B cell (primary cell): ENCODE measurements at regions not wholly inside any gene's neighbourhood (a gene's known extent, or its start where the extent isn't known, plus 50 kb on each side); places are given as distances from the start of the nearest gene placed in this dataset.

Experiments
- ATAC-seq: fragments of 200-7000 bp; cut with Tn5 transposase; one replicate; pipeline ENCODE4 v1.10.0; 2021; ENCODE audit warnings: low read depth, mild to moderate bottlenecking, moderate number of reproducible peaks, moderate library complexity
- CTCF ChIA-PET: fragments of 350-600 bp; sonication (Branson Sonifier 250); formaldehyde crosslinking; loops from one replicate; lab custom pipeline; 2021; ENCODE audit warnings: antibody characterized with exemption, inconsistent platforms; lab: Charles Lee
- POLR2A ChIA-PET: fragments of 350-600 bp; sonication (Branson Sonifier 250); formaldehyde crosslinking; loops from one replicate; lab custom pipeline; 2021; ENCODE audit warnings: antibody characterized with exemption; lab: Charles Lee
- DNase-seq: peaks from one replicate; pipeline ENCODE4 v3.0.0; 2013
- H2AFZ ChIP-seq: 2 replicates; pipeline ENCODE4 v1.6.1; 2012; ENCODE audit warnings: mild to moderate bottlenecking, low read depth, low read length; ENCODE audit not compliant: insufficient read depth, poor library complexity, severe bottlenecking
- H3K27ac ChIP-seq, 2 donors: 1 replicate in 1 of 2; 2 replicates in 1 of 2; pipeline ENCODE4 v1.5.1; 2012 to 2013; ENCODE audit warnings: low read length in 2 of 2, mild to moderate bottlenecking in 2 of 2, moderate library complexity in 1 of 2
- H3K27me3 ChIP-seq, 4 experiments: fragments of 200-600 bp in 1 of 4; sonication (generic) in 1 of 4; replicated peaks in 1 of 4; 1 replicate in 2 of 4; 2 replicates in 2 of 4; pipeline versions ENCODE4 v1.6.1 to v1.7.0; 2013 to 2016; ENCODE audit warnings: low read length in 3 of 4, mild to moderate bottlenecking in 2 of 4, mixed read lengths in 1 of 4, moderate library complexity in 1 of 4; ENCODE audit not compliant: insufficient read depth in 4 of 4, control insufficient read depth in 3 of 4; ENCODE audit errors: control extremely low read depth in 1 of 4
- H3K36me3 ChIP-seq, 2 experiments: replicated peaks in 1 of 2; 1 replicate in 1 of 2; 2 replicates in 1 of 2; pipeline versions ENCODE4 v1.6.1 to v1.7.1; 2013; ENCODE audit warnings: low read length in 1 of 2; ENCODE audit not compliant: insufficient read depth in 2 of 2, control insufficient read depth in 1 of 2; ENCODE audit errors: control extremely low read depth in 1 of 2, extremely low read depth in 1 of 2
- H3K4me1 ChIP-seq, 2 donors: fragments of 200-600 bp in 1 of 2; sonication (generic) in 1 of 2; 1 replicate in 1 of 2; 2 replicates in 1 of 2; pipeline versions ENCODE4 v1.5.1 to v1.6.1; 2013 to 2017; ENCODE audit warnings: low read length in 2 of 2; ENCODE audit not compliant: control insufficient read depth in 2 of 2, insufficient read depth in 2 of 2
- H3K4me2 ChIP-seq: replicated peaks from 2 replicates; pipeline ENCODE3; 2012; ENCODE audit warnings: mild to moderate bottlenecking, low read depth, low read length; ENCODE audit not compliant: poor library complexity, severe bottlenecking
- H3K4me3 ChIP-seq, 5 experiments: fragments of 200-600 bp in 1 of 5; sonication (generic) in 1 of 5; 1 replicate in 3 of 5; 2 replicates in 2 of 5; pipeline versions ENCODE4 v1.5.1 to v1.7.0; 2011 to 2016; ENCODE audit warnings: low read length in 4 of 5, mild to moderate bottlenecking in 4 of 5, low read depth in 2 of 5, control low read depth in 1 of 5, moderate library complexity in 1 of 5; ENCODE audit not compliant: insufficient read depth in 1 of 5; ENCODE audit errors: control extremely low read depth in 1 of 5, extremely low read depth in 1 of 5
- H3K79me2 ChIP-seq: fragments of 200-600 bp; sonication (generic); one replicate; pipeline ENCODE4 v1.6.0; 2016; ENCODE audit warnings: low read length; ENCODE audit not compliant: control insufficient read depth, insufficient read depth
- H3K9ac ChIP-seq: fragments of 200-600 bp; sonication (generic); 2 replicates; pipeline ENCODE4 v1.6.1; 2017; ENCODE audit warnings: mild to moderate bottlenecking, low read length, moderate library complexity
- H3K9me3 ChIP-seq, 3 donors: one replicate each; pipeline versions ENCODE4 v1.6.1 to v1.7.1; 2013; ENCODE audit warnings: low read length in 2 of 3; ENCODE audit not compliant: control insufficient read depth in 2 of 3, insufficient read depth in 1 of 3; ENCODE audit errors: control extremely low read depth in 1 of 3
- H4K20me1 ChIP-seq: 2 replicates; pipeline ENCODE4 v1.6.0; 2012; ENCODE audit warnings: mild to moderate bottlenecking, low read length; ENCODE audit not compliant: insufficient read depth, control insufficient read depth, poor library complexity, severe bottlenecking
- H3K27ac Mint-ChIP-seq: one replicate; pipeline ENCODE4 v1.8.0; 2021; ENCODE audit warnings: mixed read lengths
- H3K27me3 Mint-ChIP-seq: one replicate; pipeline ENCODE4 v1.8.0; 2021; ENCODE audit warnings: mixed read lengths
- H3K4me1 Mint-ChIP-seq: one replicate; pipeline ENCODE4 v1.8.0; 2021; ENCODE audit warnings: mixed read lengths
- H3K4me3 Mint-ChIP-seq: one replicate; pipeline ENCODE4 v1.8.0; 2021; ENCODE audit warnings: mixed read lengths
- H3K9me3 Mint-ChIP-seq: one replicate; pipeline ENCODE4 v1.8.0; 2022; ENCODE audit warnings: mixed read lengths; ENCODE audit not compliant: insufficient read depth
- CTCF ChIP-seq: fragments of 200-600 bp; IDR thresholded peaks from one replicate; pipeline ENCODE4 v1.8.0; 2022; ENCODE audit warnings: antibody characterized with exemption, mild to moderate bottlenecking
- EZH2 ChIP-seq: IDR thresholded peaks from 2 replicates; pipeline ENCODE4 v1.6.1; 2012; ENCODE audit warnings: borderline replicate concordance, low read depth, mild to moderate bottlenecking, moderate library complexity, low read length; ENCODE audit not compliant: insufficient read depth, poor library complexity, severe bottlenecking
- WGBS: methylation state at CpG from one replicate; pipeline ENCODE4 v1.1.5; 2013; ENCODE audit warnings: missing lambda C conversion rate; ENCODE audit not compliant: insufficient coverage; 5-methylcytosine and 5-hydroxymethylcytosine counted together
- intact Hi-C: fragments of 100-400 bp; cut with micrococcal nuclease; formaldehyde crosslinking; loops from one replicate; pipeline ENCODE4 v1.10.0; 2022

- Histone ChIP-seq H3K4me1 (no peaks in the 10 kb centered on the region), H3K27me3 (peaks cover 0 to 3% (median 0%) of the 10 kb centered on the region in 4 experiments), H2AFZ (no peak overlapping the region), H3K27ac (no peak overlapping the region), H3K9me3 (no peaks in the 10 kb centered on the region), H3K9ac (no peak overlapping the region), H3K36me3 (no peaks in the 10 kb centered on the region), H4K20me1 (no peaks in the 10 kb centered on the region), H3K79me2 (no peaks in the 10 kb centered on the region), H3K4me2 (no peak overlapping the region), H3K4me3 (no peak overlapping the region)
- Mint-ChIP-seq H3K27me3 (peaks cover 16% of the 10 kb centered on the region), H3K4me3 (no peak overlapping the region), H3K4me1 (no peaks in the 10 kb centered on the region), H3K27ac (no peak overlapping the region), H3K9me3 (no peaks in the 10 kb centered on the region)
- DNase-seq: no peak
- ChIA-PET CTCF (interaction anchor here (1.2 kb wide), 1 partner anchor 9 kb away, joined by 4 read pairs; no protein-coding TSS in a partner anchor), POLR2A (no interaction called here)
- ATAC-seq: no peak
- intact Hi-C loops: no loop called here
- TF ChIP-seq CTCF (no peak), EZH2 (no peak)
- WGBS: 94% methylated on average over 3 of the region's 7 CpGs
These were observed 311.8 kb upstream of the B3GALT2 start for GRCh38 chr1:193498088-193498655.

- CTCF ChIA-PET: no interaction called here
- WGBS: no CpG with 5 or more reads among the region's 2 CpGs
- no peaks in the 10 kb centered on the region for H3K36me3 ChIP-seq
- H3K4me1 ChIP-seq: no peaks in the 10 kb centered on the region
- H3K9ac ChIP-seq: no peak overlapping the region
- no peaks in the 10 kb centered on the region for H3K27me3 ChIP-seq
- no peak for ATAC-seq
- no peak overlapping the region for H3K4me2 ChIP-seq
- Mint-ChIP-seq H3K4me1 (no peaks in the 10 kb centered on the region), H3K27ac (no peak overlapping the region), H3K4me3 (no peak overlapping the region), H3K27me3 (peaks cover 9% of the 10 kb centered on the region), H3K9me3 (no peaks in the 10 kb centered on the region)
- H3K9me3 ChIP-seq: no peaks in the 10 kb centered on the region
- H2AFZ ChIP-seq: no peak overlapping the region
- intact Hi-C loops: no loop called here
- TF ChIP-seq CTCF (no peak), EZH2 (no peak)
- H3K4me3 ChIP-seq: no peak overlapping the region
- DNase-seq: no peak
- H3K27ac ChIP-seq: no peak overlapping the region
- no peaks in the 10 kb centered on the region for H3K79me2 ChIP-seq
- POLR2A ChIA-PET: no interaction called here
- H4K20me1 ChIP-seq: no peaks in the 10 kb centered on the region
These were observed 308.0 kb upstream of the B3GALT2 start for GRCh38 chr1:193494368-193494767.
